GM18505 (cell line): ENCODE measurements at regions not wholly inside any gene's neighbourhood (a gene's known extent, or its start where the extent isn't known, plus 50 kb on each side); places are given as distances from the start of the nearest gene placed in this dataset.
"Not testable (repeated sequence)": the region's sequence is repeated elsewhere in the genome, so short reads cannot be mapped to it uniquely, and the experiment has no call there.

Experiments
- ATAC-seq: cut with Tn5 transposase; IDR thresholded peaks from one replicate; pipeline ENCODE4 v1.9.1; 2021; ENCODE audit not compliant: unreplicated experiment
- POLR2A ChIP-seq: IDR thresholded peaks from 4 replicates; pipeline ENCODE4 v1.6.1; 2011; ENCODE audit warnings: borderline replicate concordance; ENCODE audit not compliant: insufficient read depth, insufficient read length; ENCODE audit errors: extremely low read depth

DNA sequence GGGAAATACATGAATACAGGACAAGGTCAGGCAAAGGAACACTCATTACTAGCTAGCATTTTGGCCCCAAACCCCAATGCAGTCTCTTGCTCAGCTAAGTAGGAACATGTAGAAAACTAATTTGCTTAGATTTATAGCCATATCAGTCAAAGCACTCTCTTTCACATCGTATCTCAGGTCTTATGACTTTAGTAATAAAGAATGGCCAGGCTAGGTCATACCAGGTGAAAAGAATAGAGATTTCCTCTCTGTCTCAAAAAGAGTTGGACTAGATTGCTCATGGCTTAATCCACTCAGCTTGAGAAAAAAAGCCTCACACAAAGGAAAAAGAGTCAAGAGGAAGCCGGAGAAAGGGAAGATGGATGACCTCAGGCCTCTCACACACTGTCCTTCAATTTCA, 772.7 kb upstream of the SEMA6A start:
- TF ChIP-seq POLR2A, result no peak
- no peak for ATAC-seq

DNA sequence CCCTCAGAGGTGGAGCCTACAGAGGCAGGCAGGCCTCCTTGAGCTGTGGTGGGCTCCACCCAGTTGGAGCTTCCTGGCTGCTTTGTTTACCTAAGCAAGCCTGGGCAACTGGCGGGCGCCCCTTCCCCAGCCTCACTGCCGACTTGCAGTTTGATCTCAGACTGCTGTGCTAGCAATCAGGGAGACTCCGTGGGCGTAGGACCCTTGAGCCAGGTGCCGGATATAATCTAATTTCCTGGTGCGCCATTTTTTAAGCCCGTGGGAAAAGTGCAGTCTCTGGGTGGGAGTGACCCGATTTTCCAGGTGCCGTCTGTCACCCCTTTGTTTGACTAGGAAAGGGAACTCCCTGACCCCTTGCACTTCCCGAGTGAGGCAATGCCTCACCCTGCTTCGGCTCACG, 769.1 kb upstream of the SEMA6A start:
- ATAC-seq, result not testable (repeated sequence)

DNA sequence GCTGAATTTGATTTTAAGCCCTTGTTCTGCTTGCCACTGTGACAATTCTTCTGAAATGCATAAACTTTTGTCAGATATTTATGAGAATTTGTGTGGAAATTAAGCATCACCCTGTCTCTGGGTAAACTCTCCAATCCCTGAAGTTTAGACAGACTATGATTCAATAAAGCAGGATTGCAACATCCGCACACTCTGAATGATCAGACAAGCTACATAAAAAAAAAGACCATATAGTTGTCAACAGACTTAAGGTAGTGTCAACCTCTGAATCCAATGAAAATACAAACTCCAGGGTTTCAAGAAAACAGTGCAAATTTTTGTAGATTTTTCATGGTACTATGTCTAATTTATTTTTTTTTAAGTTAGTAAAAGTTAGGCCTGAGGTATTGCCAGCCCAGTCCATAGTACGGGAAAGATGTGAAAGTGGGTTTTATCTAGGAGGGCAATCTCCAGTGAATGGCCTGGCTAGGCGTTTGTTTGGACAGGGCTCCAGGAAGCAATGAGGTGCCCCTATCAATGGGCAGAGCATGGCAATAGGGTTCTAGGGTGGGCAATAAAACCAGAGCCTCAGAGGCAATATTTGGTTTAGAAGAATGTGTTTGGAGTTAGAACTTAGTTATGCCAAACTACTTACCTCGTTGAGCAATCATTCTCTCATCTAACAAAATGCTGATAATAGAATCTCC, 762.6 kb upstream of the SEMA6A start:
- ATAC-seq, result no peak
- TF ChIP-seq POLR2A, result no peak

DNA sequence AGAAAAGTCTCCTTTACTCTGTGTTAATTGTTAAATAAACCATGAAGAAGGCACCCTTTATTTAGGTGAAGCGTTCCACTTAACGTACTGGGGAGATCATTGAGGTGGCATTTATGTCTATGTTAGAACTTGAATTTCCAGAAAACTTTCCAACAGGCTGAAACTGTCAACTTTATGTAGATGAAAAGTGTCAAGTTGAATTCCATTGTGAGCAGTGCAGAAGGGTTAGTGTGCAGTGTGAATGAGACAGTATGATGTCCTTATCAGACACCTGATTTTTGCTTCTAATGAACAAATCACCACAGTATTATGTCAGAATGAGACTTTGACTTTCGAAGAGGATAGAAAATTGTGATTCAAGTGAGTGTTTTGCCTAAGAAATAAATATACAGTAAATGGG, 761.6 kb upstream of the SEMA6A start:
- TF ChIP-seq POLR2A, result no peak
- ATAC-seq, result no peak

DNA sequence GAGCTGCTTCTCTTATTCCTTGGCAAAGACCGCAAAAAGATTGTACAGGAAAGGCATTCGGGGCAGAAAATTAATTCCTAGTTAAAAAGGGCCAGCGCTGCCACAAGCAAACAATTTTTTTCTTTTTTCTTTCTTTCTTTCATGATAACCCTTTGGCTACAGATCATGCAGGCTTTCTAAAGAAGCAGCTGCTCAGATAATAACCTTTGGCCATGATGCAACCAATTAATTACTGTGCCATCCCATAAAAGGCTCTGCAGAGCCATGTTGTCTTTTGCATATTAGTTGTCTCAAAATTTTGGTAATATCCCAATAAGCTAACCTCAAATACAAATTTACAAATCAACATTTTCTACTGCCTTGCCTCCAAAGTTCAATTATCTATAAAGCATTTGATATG, 758.4 kb upstream of the SEMA6A start:
- TF ChIP-seq POLR2A, result no peak
- no peak for ATAC-seq

DNA sequence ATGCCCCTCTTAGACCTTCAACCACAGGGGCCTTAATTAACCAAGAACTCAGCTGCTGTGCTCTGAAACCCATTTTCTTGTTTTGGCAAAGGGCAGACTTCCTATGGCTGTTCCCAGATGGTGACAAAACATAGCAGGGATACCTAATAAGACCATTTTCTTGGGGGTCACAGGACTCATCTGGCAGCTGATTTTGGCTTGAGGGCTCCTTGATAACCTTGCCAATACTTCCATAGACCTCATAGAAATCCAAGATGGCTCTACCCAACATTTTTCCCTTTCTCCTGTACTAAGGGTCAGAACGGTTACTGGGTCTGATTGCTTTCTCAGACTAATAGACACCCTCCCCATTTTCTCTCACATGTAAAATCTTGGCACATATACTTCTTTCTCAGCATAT, 757.7 kb upstream of the SEMA6A start:
- TF ChIP-seq POLR2A, result no peak
- ATAC-seq, result no peak

DNA sequence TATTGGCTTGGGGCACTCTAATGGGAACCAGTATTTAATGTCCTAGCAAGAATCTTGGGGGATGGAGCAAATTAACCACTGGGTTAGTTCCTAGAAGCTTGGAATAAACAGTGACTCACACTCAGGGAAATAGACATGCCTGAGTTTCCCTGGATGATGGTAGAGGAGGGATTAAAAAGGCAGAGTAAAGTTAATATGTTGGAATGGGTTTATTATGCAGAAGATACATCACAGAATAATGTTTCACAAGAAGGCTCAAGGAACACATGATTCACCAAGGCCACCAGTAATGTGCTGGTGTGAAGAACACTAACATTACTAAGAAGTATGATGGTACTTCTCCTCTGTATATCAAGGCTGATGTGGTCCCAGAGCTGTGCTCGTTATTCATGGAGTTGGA, 752.9 kb upstream of the SEMA6A start:
- TF ChIP-seq POLR2A, result no peak
- ATAC-seq, result no peak

DNA sequence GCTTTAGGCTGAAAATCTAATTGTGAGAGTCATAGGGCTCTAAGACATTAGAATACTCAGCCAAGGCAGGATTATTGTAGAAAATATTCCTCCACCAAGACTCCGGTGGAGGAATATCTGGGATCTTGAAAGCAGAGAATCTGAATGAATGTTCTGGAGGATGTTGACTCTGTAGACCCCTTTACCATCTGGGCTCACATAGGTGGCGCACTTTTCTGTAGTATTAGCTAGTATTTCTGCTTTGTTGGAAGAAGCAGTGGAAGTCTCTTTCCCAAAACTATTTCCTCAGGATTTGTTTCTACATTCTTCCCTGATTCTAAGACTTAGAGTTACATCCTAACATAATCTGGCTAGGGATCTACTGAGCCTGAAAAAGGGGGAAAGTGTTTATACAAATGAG, 752.4 kb upstream of the SEMA6A start:
- TF ChIP-seq POLR2A, result no peak
- ATAC-seq, result no peak

DNA sequence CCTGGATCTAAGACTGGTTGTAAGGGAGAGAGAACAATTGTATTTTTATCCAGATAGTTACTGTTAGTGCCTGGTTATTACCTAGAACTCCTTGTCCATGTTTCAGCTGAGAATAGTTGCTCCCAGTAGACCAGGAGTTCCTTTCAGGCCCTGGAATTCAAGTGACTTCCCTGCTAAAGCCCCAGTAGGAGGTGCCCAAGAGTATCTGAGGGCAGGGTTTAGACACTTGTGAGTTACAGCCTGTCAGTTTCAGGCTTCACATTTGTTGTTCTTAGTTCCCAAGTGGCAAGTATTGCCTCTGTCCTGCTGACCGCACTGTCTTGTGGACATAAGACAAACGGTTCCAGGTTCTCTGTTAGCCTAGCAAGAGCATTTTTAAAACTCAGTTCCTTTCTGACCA, 743.9 kb upstream of the SEMA6A start:
- ATAC-seq, result no peak
- no peak for TF ChIP-seq POLR2A

DNA sequence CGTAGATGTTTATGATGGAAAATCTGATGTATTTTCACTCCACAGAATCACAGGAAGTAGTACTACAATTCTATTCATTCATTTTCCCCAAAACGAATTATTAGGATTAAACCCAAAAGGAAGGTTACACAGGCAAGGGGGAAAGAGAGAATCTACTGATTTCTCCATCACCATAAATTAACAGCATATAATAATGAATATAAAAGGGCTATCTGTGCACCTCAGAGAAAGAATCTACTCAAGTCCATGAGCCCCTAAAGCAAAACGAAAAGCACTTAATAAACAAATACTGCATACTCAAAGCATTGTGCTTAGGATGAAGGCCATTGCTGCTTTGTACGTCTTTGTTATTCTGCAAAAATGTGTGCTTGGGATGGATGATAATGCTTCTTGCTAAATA, 740.5 kb upstream of the SEMA6A start:
- no peak for ATAC-seq
- TF ChIP-seq POLR2A, result no peak

DNA sequence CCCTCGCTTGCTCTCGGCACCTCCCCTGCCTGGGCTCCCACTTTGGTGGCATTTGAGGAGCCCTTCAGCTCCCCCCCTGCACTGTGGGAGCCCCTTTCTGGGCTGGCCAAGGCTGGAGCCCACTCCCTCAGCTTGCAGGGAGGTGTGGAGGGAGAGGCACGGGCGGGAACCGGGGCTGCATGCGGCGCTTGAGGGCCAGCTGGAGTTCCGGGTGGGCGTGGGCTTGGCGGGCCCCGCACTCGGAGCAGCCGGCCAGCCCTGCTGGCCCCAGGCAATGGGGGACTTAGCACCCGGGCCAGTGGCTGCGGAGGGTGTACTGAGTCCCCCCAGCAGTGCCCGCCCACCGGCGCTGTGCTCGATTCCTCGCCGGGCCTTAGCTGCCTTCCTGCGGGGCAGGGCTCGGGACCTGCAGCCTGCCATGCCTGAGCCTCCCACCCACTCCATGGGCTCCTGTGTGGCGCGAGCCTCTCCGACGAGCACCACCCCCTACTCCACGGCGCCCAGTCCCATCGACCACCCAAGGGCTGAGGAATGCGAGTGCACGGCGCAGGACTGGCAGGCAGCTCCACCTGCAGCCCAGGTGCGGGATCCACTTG, 730.0 kb upstream of the SEMA6A start:
- ATAC-seq, result not testable (repeated sequence)

DNA sequence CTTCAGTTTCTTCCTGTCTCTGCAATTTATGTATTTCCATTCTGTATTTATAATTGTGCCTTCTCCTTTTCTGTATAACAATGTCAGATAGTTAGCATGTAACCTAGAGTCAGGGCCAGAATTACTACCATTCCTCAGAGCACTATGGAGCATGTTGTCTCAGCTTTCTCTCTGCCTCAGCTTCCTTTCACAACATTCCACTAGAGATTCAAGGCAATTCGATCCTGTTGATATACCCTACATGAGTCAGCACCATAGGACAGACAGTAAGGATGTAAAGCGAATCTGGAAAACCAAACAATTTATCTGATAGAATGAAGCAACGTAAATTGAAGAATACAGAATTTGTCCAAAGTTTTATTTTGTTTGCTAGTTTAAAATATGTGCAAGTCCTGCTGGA, 728.3 kb upstream of the SEMA6A start:
- TF ChIP-seq POLR2A, result no peak
- ATAC-seq, result no peak

DNA sequence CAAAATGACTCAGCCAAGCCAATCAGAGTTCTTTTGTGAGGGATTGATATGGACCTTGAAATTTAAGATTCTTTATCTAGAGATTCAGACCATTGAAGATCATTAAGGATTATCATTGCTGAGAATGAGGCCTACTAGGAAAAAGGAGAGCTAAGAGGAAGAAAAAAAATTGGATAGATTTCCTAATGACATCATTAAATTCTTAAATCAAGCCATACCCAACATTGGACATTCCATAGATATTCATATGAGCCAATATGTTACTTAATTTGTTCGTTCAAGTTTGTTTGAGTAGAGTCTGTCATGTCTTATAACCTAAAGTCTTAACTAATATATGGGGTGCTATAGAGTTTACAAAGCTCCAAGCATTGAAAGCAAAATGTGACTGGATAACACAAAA, 727.9 kb upstream of the SEMA6A start:
- TF ChIP-seq POLR2A, result no peak
- no peak for ATAC-seq

DNA sequence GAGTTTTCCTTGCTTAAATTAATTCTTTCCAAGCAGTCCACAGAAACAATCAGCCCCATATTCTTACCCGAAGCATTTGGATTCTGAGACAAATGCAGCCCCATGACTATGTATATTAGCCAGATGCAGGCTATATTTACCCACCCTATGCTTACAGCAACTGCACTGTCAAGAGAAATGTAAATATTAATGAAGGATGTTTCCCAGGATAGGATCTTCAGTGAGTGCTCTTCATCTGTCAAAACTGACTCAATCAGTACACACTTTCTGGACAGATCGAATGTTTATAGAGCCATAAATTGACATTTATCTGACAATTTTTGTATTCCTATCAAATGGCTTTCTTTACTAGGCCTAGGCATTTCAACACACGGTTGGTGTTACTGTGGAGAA, 725.3 kb upstream of the SEMA6A start:
- no peak for ATAC-seq
- TF ChIP-seq POLR2A, result no peak
